ENCODE measurements at regions not wholly inside any gene's neighbourhood (a gene's known extent, or its start where the extent isn't known, plus 50 kb on each side); places are given as distances from the start of the nearest gene placed in this dataset.

GRCh38 chr18:64208516-64208915 lies 59.6 kb upstream of the LINC00305 start:
- in situ Hi-C loops (cut with HindIII; ENCODE audit: low sequenced_read_pairs): no loop called here

- in situ Hi-C loops (cut with HindIII; ENCODE audit: low sequenced_read_pairs): no loop called here
Measured at GRCh38 chr18:64207820-64208219, 58.9 kb upstream of the LINC00305 start.

- in situ Hi-C loops (cut with HindIII; ENCODE audit: low sequenced_read_pairs): no loop called here
Measured at GRCh38 chr18:64203295-64203694, 54.4 kb upstream of the LINC00305 start.

- in situ Hi-C loops (cut with HindIII; ENCODE audit: low sequenced_read_pairs): no loop called here
Measured at GRCh38 chr18:64202863-64203262, 54.0 kb upstream of the LINC00305 start.

GRCh38 chr18:64202210-64202836 lies 53.4 kb upstream of the LINC00305 start:
- in situ Hi-C loops (cut with HindIII; ENCODE audit: low sequenced_read_pairs): no loop called here

- in situ Hi-C loops (cut with HindIII; ENCODE audit: low sequenced_read_pairs): no loop called here
Measured at GRCh38 chr18:64201781-64202180, 52.9 kb upstream of the LINC00305 start.

- in situ Hi-C loops (cut with HindIII; ENCODE audit: low sequenced_read_pairs): no loop called here
Measured at GRCh38 chr18:64199581-64199980, 50.7 kb upstream of the LINC00305 start.

Data from endothelial cell of hepatic sinusoid (primary cell).